ENCODE measurements at regions not wholly inside any gene's neighbourhood (a gene's known extent, or its start where the extent isn't known, plus 50 kb on each side); places are given as distances from the start of the nearest gene placed in this dataset.

GRCh38 chr5:117801583-117801982 lies 1186.8 kb downstream of the DTWD2 start:
- no peaks in the 10 kb centered on the region for H3K9me3 ChIP-seq
- WGBS, 5 donors: 74 to 96% (median 92%) methylated on average over 4 of the region's 4 CpGs
- no peak overlapping the region for H3K27ac ChIP-seq
- no peak overlapping the region for H3K4me3 ChIP-seq
- no peaks in the 10 kb centered on the region for H3K36me3 ChIP-seq
- no peaks in the 10 kb centered on the region for H3K27me3 ChIP-seq
- DNase-seq: no peak
- H3K4me1 ChIP-seq: no peaks in the 10 kb centered on the region
- TF ChIP-seq POLR2A (IDR thresholded peaks at IDR 0.05): no peak
- TF ChIP-seq, protein P1, sequence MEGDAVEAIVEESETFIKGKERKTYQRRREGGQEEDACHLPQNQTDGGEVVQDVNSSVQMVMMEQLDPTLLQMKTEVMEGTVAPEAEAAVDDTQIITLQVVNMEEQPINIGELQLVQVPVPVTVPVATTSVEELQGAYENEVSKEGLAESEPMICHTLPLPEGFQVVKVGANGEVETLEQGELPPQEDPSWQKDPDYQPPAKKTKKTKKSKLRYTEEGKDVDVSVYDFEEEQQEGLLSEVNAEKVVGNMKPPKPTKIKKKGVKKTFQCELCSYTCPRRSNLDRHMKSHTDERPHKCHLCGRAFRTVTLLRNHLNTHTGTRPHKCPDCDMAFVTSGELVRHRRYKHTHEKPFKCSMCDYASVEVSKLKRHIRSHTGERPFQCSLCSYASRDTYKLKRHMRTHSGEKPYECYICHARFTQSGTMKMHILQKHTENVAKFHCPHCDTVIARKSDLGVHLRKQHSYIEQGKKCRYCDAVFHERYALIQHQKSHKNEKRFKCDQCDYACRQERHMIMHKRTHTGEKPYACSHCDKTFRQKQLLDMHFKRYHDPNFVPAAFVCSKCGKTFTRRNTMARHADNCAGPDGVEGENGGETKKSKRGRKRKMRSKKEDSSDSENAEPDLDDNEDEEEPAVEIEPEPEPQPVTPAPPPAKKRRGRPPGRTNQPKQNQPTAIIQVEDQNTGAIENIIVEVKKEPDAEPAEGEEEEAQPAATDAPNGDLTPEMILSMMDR (IDR thresholded peaks at IDR 0.05): no peak
- no peak for TF ChIP-seq EP300 (IDR thresholded peaks at IDR 0.05)
- intact Hi-C loops (cut with DNase I; ENCODE audit: low total_unique reads): no loop called here

GRCh38 chr5:117800261-117800660 lies 1188.1 kb downstream of the DTWD2 start:
- Histone ChIP-seq H3K27ac (no peak overlapping the region), H3K27me3 (no peaks in the 10 kb centered on the region), H3K9me3 (no peaks in the 10 kb centered on the region), H3K4me1 (no peaks in the 10 kb centered on the region), H3K4me3 (no peak overlapping the region), H3K36me3 (no peaks in the 10 kb centered on the region)
- TF ChIP-seq POLR2AphosphoS5 (IDR thresholded peaks at IDR 0.05) (no peak), EP300 (IDR thresholded peaks at IDR 0.05) (no peak)
- TF ChIP-seq, protein P1 (IDR thresholded peaks at IDR 0.05): no peak
- intact Hi-C loops (cut with DNase I; ENCODE audit: low total_unique reads): no loop called here
- DNase-seq: no peak

DNA sequence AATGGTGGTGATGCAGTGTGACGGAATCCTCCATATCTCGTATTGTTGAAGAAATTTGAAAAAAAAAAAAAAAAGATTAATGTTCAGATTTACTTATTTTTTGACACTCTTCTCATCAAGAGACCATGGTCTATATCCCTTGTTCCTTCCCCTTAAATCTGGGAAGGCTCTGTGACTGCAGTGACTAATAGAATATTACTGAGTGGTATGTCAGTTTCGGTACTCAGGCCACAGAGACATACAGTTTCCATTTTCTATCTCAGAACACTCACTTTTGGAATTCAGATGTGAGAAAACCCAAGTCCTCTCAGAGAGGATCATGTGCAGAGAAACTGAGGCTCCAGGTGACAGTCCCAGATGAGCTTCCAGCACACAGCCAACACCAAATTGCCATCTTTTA lies 1193.5 kb downstream of the DTWD2 start:
- TF ChIP-seq EP300 (IDR thresholded peaks at IDR 0.05): no peak
- no peak for TF ChIP-seq POLR2A (IDR thresholded peaks at IDR 0.05)
- no peak for TF ChIP-seq POLR2AphosphoS5 (IDR thresholded peaks at IDR 0.05)
- TF ChIP-seq, protein P1 (IDR thresholded peaks at IDR 0.05): no peak
- no peak overlapping the region for H3K4me3 ChIP-seq
- 87 to 95% (median 90%) methylated on average over 3 of the region's 3 CpGs for WGBS, 5 donors

DNA sequence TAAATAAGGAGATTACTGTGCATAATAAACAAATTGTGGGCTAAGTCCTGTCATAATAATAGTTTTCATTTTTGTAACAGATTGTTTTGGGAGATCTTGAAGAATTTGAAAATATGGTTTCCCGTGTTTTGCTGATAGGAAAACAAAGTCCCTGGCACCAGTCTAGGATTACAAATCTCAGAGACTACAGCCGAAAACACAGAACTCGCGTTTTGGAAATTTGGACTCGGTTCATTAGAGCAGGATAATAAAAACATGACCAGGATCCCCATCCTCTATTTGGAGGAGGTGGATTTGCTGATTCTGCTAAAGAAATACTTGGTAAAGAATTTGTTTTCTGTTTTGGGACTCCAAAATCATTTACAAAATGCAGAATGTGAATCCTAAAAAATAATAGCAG lies 1194.4 kb downstream of the DTWD2 start:
- Histone ChIP-seq H3K9me3 (no peaks in the 10 kb centered on the region), H3K36me3 (no peaks in the 10 kb centered on the region), H3K4me3 (no peak overlapping the region), H3K27ac (no peak overlapping the region), H3K27me3 (no peaks in the 10 kb centered on the region), H3K4me1 (no peaks in the 10 kb centered on the region)
- intact Hi-C loops (cut with DNase I; ENCODE audit: low total_unique reads): no loop called here
- WGBS, 5 donors: 50 to 75% (median 67%) methylated on average over 5 of the region's 5 CpGs
- TF ChIP-seq, protein P1 (IDR thresholded peaks at IDR 0.05): no peak
- TF ChIP-seq POLR2AphosphoS5 (IDR thresholded peaks at IDR 0.05) (no peak), EP300 (IDR thresholded peaks at IDR 0.05) (no peak), POLR2A (IDR thresholded peaks at IDR 0.05) (no peak)
- DNase-seq: no peak

More for the DNA sequence above, 1193.5 kb downstream of the DTWD2 start:
- no peaks in the 10 kb centered on the region for H3K4me1 ChIP-seq
- no peak overlapping the region for H3K27ac ChIP-seq
- no peaks in the 10 kb centered on the region for H3K27me3 ChIP-seq
- intact Hi-C loops (cut with DNase I; ENCODE audit: low total_unique reads): no loop called here
- no peaks in the 10 kb centered on the region for H3K36me3 ChIP-seq
- H3K9me3 ChIP-seq: no peaks in the 10 kb centered on the region
- DNase-seq: no peak
